ENCODE measurements at regions not wholly inside any gene's neighbourhood (a gene's known extent, or its start where the extent isn't known, plus 50 kb on each side); places are given as distances from the start of the nearest gene placed in this dataset.
"Not testable (repeated sequence)": the region's sequence is repeated elsewhere in the genome, so short reads cannot be mapped to it uniquely, and the experiment has no call there.

GRCh38 chr9:42357604-42358373 lies 174.3 kb downstream of the SPATA31A6 start:
- not testable (repeated sequence) for TF ChIP-seq CTCF (conservative IDR thresholded peaks at IDR 0.05); EZH2 (IDR thresholded peaks at IDR 0.05; ENCODE audit: low read depth)

All from PC-9 (cell line).